K562 (cell line): ENCODE measurements at regions not wholly inside any gene's neighbourhood (a gene's known extent, or its start where the extent isn't known, plus 50 kb on each side); places are given as distances from the start of the nearest gene placed in this dataset.

Experiments used
- ATAC-seq: fragments of 200-7000 bp; cut with Tn5 transposase; 3 replicates; pipeline ENCODE4 v1.9.1; 2020; ENCODE audit warnings: moderate library complexity
- BruUV-seq: library from RNA; stranded (reverse); fragments of 400-500 nt; replicated peaks from 2 replicates; lab custom pipeline; 2021; lab: Mats Ljungman, UMichigan
- CTCF ChIA-PET: fragments of 300-600 bp; formaldehyde crosslinking; extraction: SDS; loops from one replicate; lab custom pipeline; 2021; ENCODE audit warnings: low intra/inter-chr PET ratio; lab: Yijun Ruan, JAX
- POLR2A ChIA-PET: fragments of 300-600, 350-650 bp; sonication (Branson Sonifier 250); formaldehyde crosslinking; extraction: SDS; loops from one replicate; lab custom pipeline; 2021; ENCODE audit warnings: antibody characterized with exemption, inconsistent platforms; lab: Yijun Ruan, JAX
- DNase-seq, 4 experiments: peaks; one replicate each; pipeline versions ENCODE4 v3.0.0 to v3.0.0-alpha.2; 2011 to 2018; ENCODE audit warnings: low spot score in 3 of 4, mixed read lengths in 3 of 4; ENCODE audit errors: extremely low read depth in 1 of 4
- FAIRE-seq: peaks from 2 replicates; lab custom pipeline; 2011; peaks lifted over from hg19 to GRCh38; lab: Jason Lieb, UNC
- H2AFZ ChIP-seq: 2 replicates; pipeline ENCODE4 v1.6.0; 2011; ENCODE audit warnings: low read depth, low read length, control low read depth, inconsistent platforms
- H3K27ac ChIP-seq: fragments of 200-600 bp; 3 replicates; pipeline ENCODE4 v1.8.0; 2011; ENCODE audit warnings: low read depth, mild to moderate bottlenecking, control low read depth, inconsistent platforms, low read length, moderate library complexity, mixed read lengths; ENCODE audit errors: extremely low read depth
- H3K27me3 ChIP-seq, 2 experiments: fragments of 300-600 bp in 1 of 2; 2 replicates in 1 of 2; 3 replicates in 1 of 2; pipeline versions ENCODE4 v1.6.0 to v1.8.0; 2011; ENCODE audit warnings: inconsistent platforms in 2 of 2, low read length in 2 of 2, mild to moderate bottlenecking in 1 of 2, mixed read lengths in 1 of 2, moderate library complexity in 1 of 2; ENCODE audit not compliant: control insufficient read depth in 2 of 2, insufficient read depth in 2 of 2
- H3K36me3 ChIP-seq: fragments of 300-600 bp; 3 replicates; pipeline ENCODE4 v1.8.0; 2011; ENCODE audit warnings: mild to moderate bottlenecking, low read length, inconsistent platforms; ENCODE audit not compliant: control insufficient read depth, insufficient read depth
- H3K4me1 ChIP-seq, 2 experiments: fragments of 200-600 bp in 1 of 2; replicated peaks in 1 of 2; 2 replicates in 1 of 2; 3 replicates in 1 of 2; pipeline versions ENCODE4 v1.5.1 to v1.8.0; 2011; ENCODE audit warnings: inconsistent platforms in 2 of 2, low read length in 2 of 2, mild to moderate bottlenecking in 1 of 2, mixed read lengths in 1 of 2, moderate library complexity in 1 of 2; ENCODE audit not compliant: control insufficient read depth in 2 of 2, insufficient read depth in 2 of 2
- H3K4me2 ChIP-seq: 2 replicates; pipeline ENCODE4 v1.6.1; 2011; ENCODE audit warnings: low read length, control low read depth, inconsistent platforms, mixed read lengths; ENCODE audit not compliant: insufficient read depth
- H3K4me3 ChIP-seq: fragments of 200-600 bp; sonication (generic), shearing (Covaris generic); 2 replicates; pipeline ENCODE4 v1.5.1; 2016; ENCODE audit warnings: control low read depth, inconsistent platforms
- H3K79me2 ChIP-seq: fragments of 200-600 bp; 3 replicates; pipeline ENCODE4 v1.8.0; 2011; ENCODE audit warnings: low read length, inconsistent platforms; ENCODE audit not compliant: control insufficient read depth, insufficient read depth
- H3K9ac ChIP-seq, 2 experiments: 2 replicates each; pipeline versions ENCODE4 v1.6.0 to v1.6.1; 2011; ENCODE audit warnings: low read depth in 2 of 2, low read length in 2 of 2, control low read depth in 1 of 2, inconsistent platforms in 1 of 2, mild to moderate bottlenecking in 1 of 2, mixed read lengths in 1 of 2; ENCODE audit not compliant: insufficient read depth in 1 of 2
- H3K9me1 ChIP-seq: one replicate; pipeline ENCODE4 v1.6.0; 2011; ENCODE audit warnings: inconsistent platforms, mild to moderate bottlenecking, low read length, moderate library complexity; ENCODE audit not compliant: control insufficient read depth, insufficient read depth
- H3K9me3 ChIP-seq: replicated peaks from 2 replicates; pipeline ENCODE4 v1.5.1; 2011; ENCODE audit warnings: low read depth, low read length, inconsistent platforms; ENCODE audit not compliant: control insufficient read depth, insufficient read depth
- H4K20me1 ChIP-seq: replicated peaks from 2 replicates; pipeline ENCODE4 v1.6.1; 2011; ENCODE audit warnings: low read length, inconsistent platforms, mixed read lengths; ENCODE audit not compliant: control insufficient read depth, insufficient read depth
- BRF2 ChIP-seq: IDR thresholded peaks from 3 replicates; pipeline ENCODE4 v1.6.1; 2011; ENCODE audit warnings: borderline replicate concordance, mild to moderate bottlenecking; ENCODE audit not compliant: insufficient read length, insufficient read depth
- CEBPB ChIP-seq: fragments of 450-650 bp; IDR thresholded peaks from 2 replicates; pipeline ENCODE4 v1.6.1; 2016; ENCODE audit warnings: missing genetic modification characterization, missing compliant biosample characterization
- EGR1 ChIP-seq: fragments of 450-650 bp; conservative IDR thresholded peaks from 2 replicates; pipeline ENCODE4 v1.6.1; 2017; ENCODE audit warnings: mild to moderate bottlenecking
- GTF2E2 ChIP-seq: fragments of 200-800 bp; sonication (Bioruptor generic); IDR thresholded peaks from 2 replicates; pipeline ENCODE4 v1.6.1; 2016; ENCODE audit warnings: missing genetic modification characterization, missing compliant biosample characterization
- LEF1 ChIP-seq: fragments of 450-650 bp; IDR thresholded peaks from 2 replicates; pipeline ENCODE4 v1.6.1; 2016; ENCODE audit warnings: mild to moderate bottlenecking
- NCOR1 ChIP-seq: fragments of 450-650 bp; IDR thresholded peaks from 2 replicates; pipeline ENCODE4 v1.6.1; 2016; ENCODE audit warnings: mild to moderate bottlenecking, moderate library complexity
- PKNOX1 ChIP-seq: fragments of 450-650 bp; IDR thresholded peaks from 2 replicates; pipeline ENCODE4 v1.6.1; 2016
- RBM34 ChIP-seq: fragments of 200-400 bp; formaldehyde crosslinking; IDR thresholded peaks from 2 replicates; pipeline ENCODE4 v1.6.1; 2018; ENCODE audit warnings: low read length, borderline replicate concordance; ENCODE audit not compliant: insufficient read depth
- SAFB ChIP-seq: fragments of 200-400 bp; formaldehyde crosslinking; IDR thresholded peaks from 2 replicates; pipeline ENCODE4 v1.6.1; 2017; ENCODE audit warnings: low read depth, low read length, borderline replicate concordance
- TBP ChIP-seq: optimal IDR thresholded peaks from 2 replicates; pipeline ENCODE3; 2011; ENCODE audit warnings: low read depth, low read length, improper control_type of control experiment
- ZFX ChIP-seq: sonication (generic); formaldehyde crosslinking; IDR thresholded peaks from 2 replicates; pipeline ENCODE4 v1.8.0; 2022; ENCODE audit warnings: mild to moderate bottlenecking, missing genetic modification reagents, moderate library complexity
- ZNF395 ChIP-seq: fragments of 200-800 bp; sonication (Bioruptor generic); IDR thresholded peaks from 2 replicates; pipeline ENCODE4 v1.6.1; 2017; ENCODE audit warnings: missing genetic modification characterization, missing compliant biosample characterization
- WGBS: fragments of 100-300 bp; shearing (Covaris generic); methylation state at CpG from one replicate; pipeline ENCODE4 v1.1.6; 2016; ENCODE audit warnings: low coverage, mixed read lengths; ENCODE audit not compliant: insufficient coverage; ENCODE audit errors: missing lambda C conversion rate; 5-methylcytosine and 5-hydroxymethylcytosine counted together
- in situ Hi-C: fragments of 300-500 bp; cut with MboI; formaldehyde crosslinking; loops from 4 replicates; pipeline ENCODE4 v1.15.0; 2018; ENCODE audit warnings: inconsistent platforms, mixed read lengths
- intact Hi-C: fragments of 100-400 bp; cut with micrococcal nuclease; formaldehyde crosslinking; loops from 2 replicates; pipeline ENCODE4 v1.14.2; 2022

- TF ChIP-seq BRF2: no peak
- no peak for TF ChIP-seq LEF1
- TF ChIP-seq, all 486 proteins: peak for 0
Observed at GRCh38 chr5:84667576-84667975, 282.9 kb upstream of the EDIL3 start (continued).

GRCh38 chr5:84650429-84650828 is 265.7 kb upstream of the EDIL3 start:
- FAIRE-seq (no peak), DNase-seq (no peak), ATAC-seq (no peak)
- BruUV-seq: no TSS peak
- Histone ChIP-seq H3K9me1 (no peaks in the 10 kb centered on the region), H3K27me3 (no peaks in the 10 kb centered on the region), H3K9ac (no peak overlapping the region), H3K4me3 (no peak overlapping the region), H3K79me2 (no peaks in the 10 kb centered on the region), H3K27ac (no peak overlapping the region), H3K36me3 (no peaks in the 10 kb centered on the region), H2AFZ (no peak overlapping the region), H3K4me1 (no peaks in the 10 kb centered on the region), H3K4me2 (no peak overlapping the region), H3K9me3 (no peaks in the 10 kb centered on the region), H4K20me1 (no peaks in the 10 kb centered on the region)
- CTCF ChIA-PET: no interaction called here
- POLR2A ChIA-PET: no interaction called here
- in situ Hi-C loops: no loop called here
- intact Hi-C loops: no loop called here
- WGBS: 0% methylated on average over 1 of the region's 1 CpG
- no peak for TF ChIP-seq PKNOX1
- no peak for TF ChIP-seq NCOR1
- TF ChIP-seq CEBPB (tag): no peak
- TF ChIP-seq RBM34: no peak
- TF ChIP-seq TBP: no peak
- TF ChIP-seq SAFB: no peak
- TF ChIP-seq ZNF395: no peak
- no peak for TF ChIP-seq EGR1
- no peak for TF ChIP-seq ZFX
- no peak for TF ChIP-seq GTF2E2 (tag)
